ENCODE measurements at regions not wholly inside any gene's neighbourhood (a gene's known extent, or its start where the extent isn't known, plus 50 kb on each side); places are given as distances from the start of the nearest gene placed in this dataset.

DNA sequence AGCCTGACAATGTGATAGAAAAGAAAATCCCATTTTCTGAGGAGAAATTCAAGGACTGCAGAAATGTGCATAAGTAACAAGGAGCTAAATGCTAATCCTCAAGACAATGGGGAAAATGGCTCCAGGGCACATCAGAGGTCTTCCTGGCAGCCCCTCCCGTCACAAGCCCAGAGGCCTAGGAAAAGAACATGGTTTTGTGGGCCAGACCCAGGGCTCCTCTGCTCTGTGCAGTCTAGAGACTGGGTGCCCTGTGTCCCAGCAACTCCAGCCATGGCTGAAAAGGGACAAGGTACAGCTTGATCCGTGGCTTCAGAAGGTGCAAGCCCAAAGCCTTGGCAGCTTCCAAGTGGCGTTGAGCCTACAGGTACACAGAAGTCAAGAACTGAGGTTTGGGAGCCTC is 176.8 kb upstream of the SUCLG2 start:
- no peak for DNase-seq (ENCODE audit: low spot score)
- H3K27ac ChIP-seq, result no peak overlapping the region

GRCh38 chr3:67828486-67829010 is 174.1 kb upstream of the SUCLG2 start:
- no peak overlapping the region for H3K4me3 ChIP-seq
- no peak for DNase-seq (ENCODE audit: low spot score)
- TF ChIP-seq, protein P1, sequence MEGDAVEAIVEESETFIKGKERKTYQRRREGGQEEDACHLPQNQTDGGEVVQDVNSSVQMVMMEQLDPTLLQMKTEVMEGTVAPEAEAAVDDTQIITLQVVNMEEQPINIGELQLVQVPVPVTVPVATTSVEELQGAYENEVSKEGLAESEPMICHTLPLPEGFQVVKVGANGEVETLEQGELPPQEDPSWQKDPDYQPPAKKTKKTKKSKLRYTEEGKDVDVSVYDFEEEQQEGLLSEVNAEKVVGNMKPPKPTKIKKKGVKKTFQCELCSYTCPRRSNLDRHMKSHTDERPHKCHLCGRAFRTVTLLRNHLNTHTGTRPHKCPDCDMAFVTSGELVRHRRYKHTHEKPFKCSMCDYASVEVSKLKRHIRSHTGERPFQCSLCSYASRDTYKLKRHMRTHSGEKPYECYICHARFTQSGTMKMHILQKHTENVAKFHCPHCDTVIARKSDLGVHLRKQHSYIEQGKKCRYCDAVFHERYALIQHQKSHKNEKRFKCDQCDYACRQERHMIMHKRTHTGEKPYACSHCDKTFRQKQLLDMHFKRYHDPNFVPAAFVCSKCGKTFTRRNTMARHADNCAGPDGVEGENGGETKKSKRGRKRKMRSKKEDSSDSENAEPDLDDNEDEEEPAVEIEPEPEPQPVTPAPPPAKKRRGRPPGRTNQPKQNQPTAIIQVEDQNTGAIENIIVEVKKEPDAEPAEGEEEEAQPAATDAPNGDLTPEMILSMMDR (IDR thresholded peaks at IDR 0.05), result no peak
- no peak overlapping the region for H3K27ac ChIP-seq

More for the DNA sequence above, 176.8 kb upstream of the SUCLG2 start:
- TF ChIP-seq, protein P1 (IDR thresholded peaks at IDR 0.05), result no peak
- no peak overlapping the region for H3K4me3 ChIP-seq

DNA sequence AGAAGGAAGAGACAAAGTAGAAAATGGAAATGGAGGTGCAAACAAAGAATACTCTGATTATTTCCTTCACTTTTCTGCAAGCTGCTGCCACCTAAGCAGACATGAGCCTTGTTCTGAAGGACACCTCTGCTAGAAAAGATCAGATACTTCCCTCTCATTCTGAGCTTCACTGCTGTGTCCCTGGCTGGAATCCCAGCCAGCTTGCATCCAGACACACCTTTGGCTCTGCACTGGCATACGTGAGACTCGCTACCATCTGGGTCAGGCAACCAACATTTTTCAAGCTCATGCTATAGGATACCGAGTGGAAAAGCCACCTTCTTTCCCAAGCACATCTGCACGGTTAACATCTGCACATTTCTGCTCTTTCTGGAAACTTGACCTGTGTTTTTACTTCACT is 166.7 kb upstream of the SUCLG2 start:
- TF ChIP-seq, protein P1 (IDR thresholded peaks at IDR 0.05), result no peak
- DNase-seq (ENCODE audit: low spot score), result no peak
- Histone ChIP-seq H3K27ac (no peak overlapping the region), H3K4me3 (no peak overlapping the region)

GRCh38 chr3:67819447-67819846 is 165.0 kb upstream of the SUCLG2 start:
- no peak for DNase-seq (ENCODE audit: low spot score)
- Histone ChIP-seq H3K4me3 (no peak overlapping the region), H3K27ac (no peak overlapping the region)
- TF ChIP-seq, protein P1 (IDR thresholded peaks at IDR 0.05), result no peak

DNA sequence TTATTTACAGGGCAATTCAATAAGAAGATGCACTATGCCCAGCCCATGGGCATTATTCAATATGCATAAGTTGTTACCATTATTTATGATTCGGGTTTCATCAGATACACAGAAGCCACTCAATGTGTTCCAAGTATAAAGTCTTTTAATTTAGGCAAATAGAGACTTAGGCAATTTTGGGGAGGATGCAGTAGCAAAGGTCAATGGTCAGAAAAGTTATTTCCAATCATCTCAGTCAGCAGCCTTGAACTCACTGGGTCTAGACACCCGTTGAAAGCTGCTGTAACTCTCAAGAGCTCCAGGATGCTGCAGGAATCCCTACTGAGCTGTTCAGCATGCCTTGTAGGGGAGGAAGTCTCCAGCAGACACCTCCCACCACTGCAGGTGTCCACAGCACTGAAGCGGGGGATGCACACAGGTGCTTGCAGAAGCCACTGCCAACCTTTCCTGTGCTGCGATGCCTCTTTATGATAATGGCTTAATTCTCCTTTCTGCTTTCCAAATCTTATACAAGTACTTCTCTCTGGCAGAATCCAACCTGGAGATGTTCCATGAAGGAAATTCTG is 155.0 kb upstream of the SUCLG2 start:
- Histone ChIP-seq H3K27ac (no peak overlapping the region), H3K4me3 (no peak overlapping the region)
- TF ChIP-seq, protein P1 (IDR thresholded peaks at IDR 0.05), result no peak
- DNase-seq (ENCODE audit: low spot score), result no peak

DNA sequence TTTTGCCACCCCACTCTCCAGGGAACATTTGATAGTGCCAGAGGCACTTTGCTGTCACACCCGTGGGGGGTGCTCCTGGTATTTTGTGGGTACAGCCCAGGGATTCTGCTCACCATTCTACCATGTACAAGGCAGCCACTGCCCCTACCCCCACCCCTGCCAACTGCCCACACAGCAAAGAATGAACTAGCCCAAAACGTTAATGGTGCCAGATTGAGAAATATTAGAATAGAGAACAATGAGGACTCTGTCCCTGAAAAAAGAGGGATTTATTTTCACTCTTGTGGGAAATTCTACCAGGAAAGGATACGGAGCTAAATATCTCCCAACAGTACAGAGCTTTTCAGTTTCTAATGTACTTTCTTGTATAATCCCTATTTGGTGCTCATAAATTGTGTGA is 154.5 kb upstream of the SUCLG2 start:
- Histone ChIP-seq H3K4me3 (no peak overlapping the region), H3K27ac (no peak overlapping the region)
- no peak for DNase-seq (ENCODE audit: low spot score)
- TF ChIP-seq, protein P1 (IDR thresholded peaks at IDR 0.05), result no peak

- H3K27ac ChIP-seq, result no peak overlapping the region
- no peak overlapping the region for H3K4me3 ChIP-seq
- DNase-seq (ENCODE audit: low spot score), result no peak
- TF ChIP-seq, protein P1 (IDR thresholded peaks at IDR 0.05), result no peak
These were observed 150.2 kb upstream of the SUCLG2 start for GRCh38 chr3:67804578-67804977.
